ENCODE measurements at regions not wholly inside any gene's neighbourhood (a gene's known extent, or its start where the extent isn't known, plus 50 kb on each side); places are given as distances from the start of the nearest gene placed in this dataset.

- Histone ChIP-seq H3K27ac (ENCODE audit: low read depth) (no peak overlapping the region), H3K4me2 (no peak overlapping the region), H3K4me3 (no peak overlapping the region), H3F3A (replicated peaks; ENCODE audit: low read depth) (no peaks in the 10 kb centered on the region), H2AFZ (no peak overlapping the region), H3K9me2 (ENCODE audit: insufficient read depth) (no peaks in the 10 kb centered on the region), H3K4me1 (ENCODE audit: insufficient read depth) (no peaks in the 10 kb centered on the region), H3K36me3 (ENCODE audit: insufficient read depth) (no peaks in the 10 kb centered on the region), H3K27me3 (ENCODE audit: insufficient read depth) (no peaks in the 10 kb centered on the region), H3K79me2 (replicated peaks; ENCODE audit: insufficient read depth) (no peaks in the 10 kb centered on the region), H4K20me1 (replicated peaks; ENCODE audit: insufficient read depth) (no peaks in the 10 kb centered on the region)
- no peak for TF ChIP-seq STAT1 (IDR thresholded peaks at IDR 0.05; ENCODE audit: unreplicated experiment)
- no peak for TF ChIP-seq ZNF114 (CRISPR knock-in tag; IDR thresholded peaks at IDR 0.05)
- no peak for TF ChIP-seq POLR2AphosphoS5 (IDR thresholded peaks at IDR 0.05; ENCODE audit: low read depth)
- no peak for TF ChIP-seq CREB1 (CRISPR knock-in tag; IDR thresholded peaks at IDR 0.05; ENCODE audit: low read depth)
- TF ChIP-seq EZH2 (IDR thresholded peaks at IDR 0.05; ENCODE audit: low read depth, unreplicated experiment): no peak
- TF ChIP-seq NANOG (IDR thresholded peaks at IDR 0.05; ENCODE audit: borderline replicate concordance): no peak
- no peak for TF ChIP-seq EZH2phosphoT487 (IDR thresholded peaks at IDR 0.05; ENCODE audit: unreplicated experiment)
- TF ChIP-seq, protein P1, sequence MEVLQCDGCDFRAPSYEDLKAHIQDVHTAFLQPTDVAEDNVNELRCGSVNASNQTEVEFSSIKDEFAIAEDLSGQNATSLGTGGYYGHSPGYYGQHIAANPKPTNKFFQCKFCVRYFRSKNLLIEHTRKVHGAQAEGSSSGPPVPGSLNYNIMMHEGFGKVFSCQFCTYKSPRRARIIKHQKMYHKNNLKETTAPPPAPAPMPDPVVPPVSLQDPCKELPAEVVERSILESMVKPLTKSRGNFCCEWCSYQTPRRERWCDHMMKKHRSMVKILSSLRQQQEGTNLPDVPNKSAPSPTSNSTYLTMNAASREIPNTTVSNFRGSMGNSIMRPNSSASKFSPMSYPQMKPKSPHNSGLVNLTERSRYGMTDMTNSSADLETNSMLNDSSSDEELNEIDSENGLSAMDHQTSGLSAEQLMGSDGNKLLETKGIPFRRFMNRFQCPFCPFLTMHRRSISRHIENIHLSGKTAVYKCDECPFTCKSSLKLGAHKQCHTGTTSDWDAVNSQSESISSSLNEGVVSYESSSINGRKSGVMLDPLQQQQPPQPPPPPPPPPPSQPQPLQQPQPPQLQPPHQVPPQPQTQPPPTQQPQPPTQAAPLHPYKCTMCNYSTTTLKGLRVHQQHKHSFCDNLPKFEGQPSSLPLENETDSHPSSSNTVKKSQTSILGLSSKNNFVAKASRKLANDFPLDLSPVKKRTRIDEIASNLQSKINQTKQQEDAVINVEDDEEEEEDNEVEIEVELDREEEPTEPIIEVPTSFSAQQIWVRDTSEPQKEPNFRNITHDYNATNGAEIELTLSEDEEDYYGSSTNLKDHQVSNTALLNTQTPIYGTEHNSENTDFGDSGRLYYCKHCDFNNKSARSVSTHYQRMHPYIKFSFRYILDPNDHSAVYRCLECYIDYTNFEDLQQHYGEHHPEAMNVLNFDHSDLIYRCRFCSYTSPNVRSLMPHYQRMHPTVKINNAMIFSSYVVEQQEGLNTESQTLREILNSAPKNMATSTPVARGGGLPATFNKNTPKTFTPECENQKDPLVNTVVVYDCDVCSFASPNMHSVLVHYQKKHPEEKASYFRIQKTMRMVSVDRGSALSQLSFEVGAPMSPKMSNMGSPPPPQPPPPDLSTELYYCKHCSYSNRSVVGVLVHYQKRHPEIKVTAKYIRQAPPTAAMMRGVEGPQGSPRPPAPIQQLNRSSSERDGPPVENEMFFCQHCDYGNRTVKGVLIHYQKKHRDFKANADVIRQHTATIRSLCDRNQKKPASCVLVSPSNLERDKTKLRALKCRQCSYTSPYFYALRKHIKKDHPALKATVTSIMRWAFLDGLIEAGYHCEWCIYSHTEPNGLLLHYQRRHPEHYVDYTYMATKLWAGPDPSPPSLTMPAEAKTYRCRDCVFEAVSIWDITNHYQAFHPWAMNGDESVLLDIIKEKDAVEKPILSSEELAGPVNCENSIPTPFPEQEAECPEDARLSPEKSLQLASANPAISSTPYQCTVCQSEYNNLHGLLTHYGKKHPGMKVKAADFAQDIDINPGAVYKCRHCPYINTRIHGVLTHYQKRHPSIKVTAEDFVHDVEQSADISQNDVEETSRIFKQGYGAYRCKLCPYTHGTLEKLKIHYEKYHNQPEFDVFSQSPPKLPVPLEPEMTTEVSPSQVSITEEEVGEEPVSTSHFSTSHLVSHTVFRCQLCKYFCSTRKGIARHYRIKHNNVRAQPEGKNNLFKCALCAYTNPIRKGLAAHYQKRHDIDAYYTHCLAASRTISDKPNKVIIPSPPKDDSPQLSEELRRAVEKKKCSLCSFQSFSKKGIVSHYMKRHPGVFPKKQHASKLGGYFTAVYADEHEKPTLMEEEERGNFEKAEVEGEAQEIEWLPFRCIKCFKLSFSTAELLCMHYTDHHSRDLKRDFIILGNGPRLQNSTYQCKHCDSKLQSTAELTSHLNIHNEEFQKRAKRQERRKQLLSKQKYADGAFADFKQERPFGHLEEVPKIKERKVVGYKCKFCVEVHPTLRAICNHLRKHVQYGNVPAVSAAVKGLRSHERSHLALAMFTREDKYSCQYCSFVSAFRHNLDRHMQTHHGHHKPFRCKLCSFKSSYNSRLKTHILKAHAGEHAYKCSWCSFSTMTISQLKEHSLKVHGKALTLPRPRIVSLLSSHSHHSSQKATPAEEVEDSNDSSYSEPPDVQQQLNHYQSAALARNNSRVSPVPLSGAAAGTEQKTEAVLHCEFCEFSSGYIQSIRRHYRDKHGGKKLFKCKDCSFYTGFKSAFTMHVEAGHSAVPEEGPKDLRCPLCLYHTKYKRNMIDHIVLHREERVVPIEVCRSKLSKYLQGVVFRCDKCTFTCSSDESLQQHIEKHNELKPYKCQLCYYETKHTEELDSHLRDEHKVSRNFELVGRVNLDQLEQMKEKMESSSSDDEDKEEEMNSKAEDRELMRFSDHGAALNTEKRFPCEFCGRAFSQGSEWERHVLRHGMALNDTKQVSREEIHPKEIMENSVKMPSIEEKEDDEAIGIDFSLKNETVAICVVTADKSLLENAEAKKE (CRISPR knock-in tag; IDR thresholded peaks at IDR 0.05): no peak
- TF ChIP-seq, protein P2, sequence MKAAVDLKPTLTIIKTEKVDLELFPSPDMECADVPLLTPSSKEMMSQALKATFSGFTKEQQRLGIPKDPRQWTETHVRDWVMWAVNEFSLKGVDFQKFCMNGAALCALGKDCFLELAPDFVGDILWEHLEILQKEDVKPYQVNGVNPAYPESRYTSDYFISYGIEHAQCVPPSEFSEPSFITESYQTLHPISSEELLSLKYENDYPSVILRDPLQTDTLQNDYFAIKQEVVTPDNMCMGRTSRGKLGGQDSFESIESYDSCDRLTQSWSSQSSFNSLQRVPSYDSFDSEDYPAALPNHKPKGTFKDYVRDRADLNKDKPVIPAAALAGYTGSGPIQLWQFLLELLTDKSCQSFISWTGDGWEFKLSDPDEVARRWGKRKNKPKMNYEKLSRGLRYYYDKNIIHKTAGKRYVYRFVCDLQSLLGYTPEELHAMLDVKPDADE (IDR thresholded peaks at IDR 0.05): no peak
- peaks cover 3% of the 10 kb centered on the region for H3K27me3 Mint-ChIP-seq (ENCODE audit: insufficient read depth, low read depth, poor library complexity)
- no peaks in the 10 kb centered on the region for H3K36me3 Mint-ChIP-seq (ENCODE audit: low read depth)
- no peak overlapping the region for H3K27ac Mint-ChIP-seq
- H3K4me3 Mint-ChIP-seq: no peak overlapping the region
- ATAC-seq (no peak), DNase-seq (ENCODE audit: low spot score) (no peak)
- peaks cover 5% of the 10 kb centered on the region; the same call in 1 of the 3 replicates for H3K4me1 Mint-ChIP-seq
- no peaks in the 10 kb centered on the region; the same call in 2 of the 3 replicates for H3K9me3 Mint-ChIP-seq
Measured at GRCh38 chr1:47616036-47616435, 178.2 kb downstream of the FOXD2 start.
